Effector memory CD8-positive, alpha-beta T cell (primary cell): ENCODE measurements at regions not wholly inside any gene's neighbourhood (a gene's known extent, or its start where the extent isn't known, plus 50 kb on each side); places are given as distances from the start of the nearest gene placed in this dataset.

Experiments
- ATAC-seq: fragments of 150-1000 bp; cut with Tn5 transposase; replicated peaks from 2 replicates; pipeline ENCODE4 v1.10.0; 2021; ENCODE audit warnings: mild to moderate bottlenecking, moderate library complexity
- DNase-seq, 3 experiments: peaks; one replicate each; pipeline ENCODE4 v3.0.0; 2021
- H3K27ac Mint-ChIP-seq, 2 donors: one replicate each; pipeline ENCODE4 v1.8.0; 2022; ENCODE audit warnings: mild to moderate bottlenecking in 2 of 2, mixed read lengths in 2 of 2, moderate library complexity in 2 of 2
- H3K27me3 Mint-ChIP-seq, 2 donors: one replicate each; pipeline ENCODE4 v1.8.0; 2022; ENCODE audit warnings: mixed read lengths in 2 of 2
- H3K36me3 Mint-ChIP-seq: one replicate; pipeline ENCODE4 v1.8.0; 2022; ENCODE audit warnings: mild to moderate bottlenecking, moderate library complexity, mixed read lengths; ENCODE audit not compliant: insufficient read depth
- H3K4me1 Mint-ChIP-seq, 2 donors: one replicate each; pipeline ENCODE4 v1.8.0; 2022; ENCODE audit warnings: low read depth in 2 of 2, mixed read lengths in 2 of 2
- H3K4me3 Mint-ChIP-seq, 2 donors: one replicate each; pipeline ENCODE4 v1.8.0; 2022; ENCODE audit warnings: mild to moderate bottlenecking in 2 of 2, mixed read lengths in 2 of 2, moderate library complexity in 2 of 2
- H3K9me3 Mint-ChIP-seq, 2 donors: one replicate each; pipeline ENCODE4 v1.8.0; 2022; ENCODE audit warnings: mixed read lengths in 2 of 2

DNA sequence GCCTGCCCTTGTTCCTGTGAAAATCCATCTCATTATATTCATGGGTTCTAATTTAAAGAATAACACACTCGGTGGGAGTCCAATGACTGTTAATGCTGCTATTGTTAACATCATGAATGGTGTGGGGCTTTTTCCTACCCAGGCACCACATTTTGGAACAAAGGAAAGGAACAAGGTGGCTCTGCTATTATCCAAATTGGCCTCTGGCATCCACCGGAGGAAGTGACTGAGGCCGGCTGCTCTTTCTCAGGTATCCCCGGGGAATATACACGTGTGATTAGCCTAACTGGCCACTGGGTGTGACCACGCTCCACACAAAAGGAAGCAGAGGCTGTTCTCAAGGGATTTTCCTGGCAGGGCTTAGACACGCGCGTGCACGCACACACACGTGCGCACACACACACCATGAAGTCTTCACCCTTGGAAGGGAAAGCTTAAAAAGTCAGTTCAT lies 601.2 kb upstream of the ARID1B start:
- H3K4me1 Mint-ChIP-seq = no peaks in the 10 kb centered on the region
- H3K4me3 Mint-ChIP-seq = no peak overlapping the region
- H3K27me3 Mint-ChIP-seq = no peaks in the 10 kb centered on the region
- DNase-seq (no peak), ATAC-seq (no peak)
- H3K27ac Mint-ChIP-seq = no peak overlapping the region
- peaks cover 3% of the 10 kb centered on the region for H3K36me3 Mint-ChIP-seq
- H3K9me3 Mint-ChIP-seq = peaks cover 0 to 2% of the 10 kb centered on the region in 2 donors

DNA sequence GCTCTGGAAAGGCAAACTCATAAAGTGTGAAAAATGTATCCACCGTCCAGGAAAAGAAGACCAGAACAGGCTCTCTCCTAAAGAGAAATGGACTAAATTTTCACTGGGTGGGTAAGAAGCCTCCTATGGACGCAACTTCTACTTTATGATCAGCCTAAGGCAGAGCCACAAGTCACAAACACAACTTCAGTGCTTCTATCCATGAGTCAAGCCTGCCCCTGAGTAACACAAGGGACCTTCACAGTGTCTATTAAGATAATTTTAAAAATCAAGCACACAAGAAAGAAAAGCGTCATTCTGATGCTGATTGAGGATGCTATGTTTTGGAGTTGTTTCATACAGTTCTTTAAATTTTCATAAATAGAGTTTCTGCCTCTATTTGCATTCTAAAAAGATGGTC lies 601.7 kb upstream of the ARID1B start:
- H3K27ac Mint-ChIP-seq = no peak overlapping the region
- no peak for DNase-seq

DNA sequence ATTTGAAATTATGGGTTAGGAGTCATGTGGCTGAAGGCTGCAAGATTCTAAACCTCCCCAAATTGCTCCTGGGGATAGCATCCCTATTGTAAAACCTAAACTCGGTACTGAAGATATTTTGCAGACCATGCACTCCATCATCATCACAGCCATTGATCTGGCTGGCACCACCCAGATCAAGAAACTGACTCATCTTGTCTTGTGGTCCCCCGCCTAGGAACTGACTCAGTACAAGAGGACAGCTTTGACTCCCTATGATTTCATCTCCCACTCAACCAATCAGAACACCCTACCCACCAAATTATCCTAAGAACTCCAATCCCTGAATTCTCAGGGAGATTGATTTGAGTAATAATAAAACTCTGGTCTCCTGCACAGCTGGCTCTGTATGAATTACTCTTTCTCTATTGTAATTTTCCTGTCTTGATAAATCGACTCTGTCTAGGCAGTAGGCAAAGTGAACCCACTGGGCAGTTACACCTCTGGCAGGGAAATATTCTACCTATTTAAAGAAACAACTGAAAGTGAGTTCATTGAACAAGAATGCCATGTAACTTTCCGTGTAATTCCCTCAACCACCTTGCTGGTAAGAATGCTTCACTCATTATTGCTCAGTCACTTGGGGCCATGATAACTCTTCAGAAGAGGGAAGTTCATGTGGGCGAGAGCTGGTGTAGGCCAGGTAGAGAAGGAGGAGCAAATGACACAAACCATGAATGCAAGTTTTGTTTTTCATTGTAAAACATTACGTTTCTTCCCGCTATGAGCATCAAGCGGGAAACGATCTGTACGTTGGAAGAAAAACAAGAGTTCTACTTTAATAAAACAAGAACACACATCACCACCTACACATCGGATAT lies 602.9 kb upstream of the ARID1B start:
- H3K36me3 Mint-ChIP-seq = peaks cover 3% of the 10 kb centered on the region
- no peak for DNase-seq

More for the DNA sequence above, 601.7 kb upstream of the ARID1B start:
- no peak overlapping the region for H3K4me3 Mint-ChIP-seq
- H3K9me3 Mint-ChIP-seq = peaks cover 0 to 2% of the 10 kb centered on the region in 2 donors
- H3K4me1 Mint-ChIP-seq = no peaks in the 10 kb centered on the region
- no peaks in the 10 kb centered on the region for H3K27me3 Mint-ChIP-seq
- peaks cover 3% of the 10 kb centered on the region for H3K36me3 Mint-ChIP-seq
- no peak for ATAC-seq

DNA sequence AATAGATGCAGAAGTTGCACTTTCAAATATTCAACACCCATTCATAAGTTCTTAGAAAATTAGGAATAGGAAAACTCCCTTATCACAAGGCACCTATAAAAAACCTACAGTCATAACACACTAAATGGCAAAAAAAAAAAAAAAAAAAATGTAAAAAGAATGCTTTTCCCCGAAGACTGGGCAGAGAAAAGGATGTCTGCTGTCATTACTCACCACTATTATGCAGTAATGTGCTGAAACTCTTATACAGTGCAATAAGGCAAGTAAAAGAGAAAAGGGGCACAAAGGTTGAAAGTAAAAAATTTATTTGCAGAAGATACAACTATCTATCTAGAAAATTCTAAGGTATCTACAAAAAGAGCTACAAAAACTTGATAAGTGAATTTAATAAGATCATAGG lies 607.8 kb upstream of the ARID1B start:
- no peaks in the 10 kb centered on the region for H3K27me3 Mint-ChIP-seq
- peaks cover 0 to 2% of the 10 kb centered on the region in 2 donors for H3K9me3 Mint-ChIP-seq
- DNase-seq (no peak), ATAC-seq (no peak)
- no peak overlapping the region for H3K27ac Mint-ChIP-seq
- peaks cover 0 to 4% of the 10 kb centered on the region in 2 donors for H3K4me1 Mint-ChIP-seq
- H3K4me3 Mint-ChIP-seq = no peak overlapping the region
- no peaks in the 10 kb centered on the region for H3K36me3 Mint-ChIP-seq

More for the DNA sequence above, 602.9 kb upstream of the ARID1B start:
- Mint-ChIP-seq H3K4me1 (no peaks in the 10 kb centered on the region), H3K27ac (no peak overlapping the region), H3K4me3 (no peak overlapping the region), H3K9me3 (peaks cover 0 to 2% of the 10 kb centered on the region in 2 donors), H3K27me3 (no peaks in the 10 kb centered on the region)
- ATAC-seq = no peak

DNA sequence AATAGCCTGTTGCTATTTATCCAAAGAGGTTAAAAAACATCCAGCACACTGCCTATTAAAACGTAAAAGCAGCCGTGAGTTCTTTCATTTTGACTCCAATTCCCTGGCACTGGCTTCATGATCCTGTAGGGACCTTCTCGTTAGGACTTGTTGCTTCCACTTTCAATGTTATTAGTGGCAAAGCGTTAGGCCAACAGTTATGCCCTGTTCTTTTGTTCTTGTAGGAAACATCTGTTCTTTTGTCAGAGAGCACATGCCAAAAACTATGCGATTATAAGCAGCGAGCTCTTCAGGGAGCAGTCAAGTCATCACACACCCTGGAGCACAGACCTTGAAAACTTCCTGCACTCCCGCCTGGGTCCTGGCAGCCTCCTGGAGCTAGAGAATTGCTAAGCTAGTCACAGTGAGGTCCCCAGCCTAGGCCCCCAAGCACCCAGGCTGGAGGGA lies 609.5 kb upstream of the ARID1B start:
- peak overlapping the region in 1 of 2 donors; percentile 91 for H3K27ac Mint-ChIP-seq
- H3K4me3 Mint-ChIP-seq = peak overlapping the region in 1 of 2 donors; percentile 70
- no peak for ATAC-seq
- peaks cover 0 to 4% of the 10 kb centered on the region in 2 donors for H3K4me1 Mint-ChIP-seq
- no peaks in the 10 kb centered on the region for H3K27me3 Mint-ChIP-seq
- no peaks in the 10 kb centered on the region for H3K9me3 Mint-ChIP-seq
- H3K36me3 Mint-ChIP-seq = no peaks in the 10 kb centered on the region
- no peak for DNase-seq

DNA sequence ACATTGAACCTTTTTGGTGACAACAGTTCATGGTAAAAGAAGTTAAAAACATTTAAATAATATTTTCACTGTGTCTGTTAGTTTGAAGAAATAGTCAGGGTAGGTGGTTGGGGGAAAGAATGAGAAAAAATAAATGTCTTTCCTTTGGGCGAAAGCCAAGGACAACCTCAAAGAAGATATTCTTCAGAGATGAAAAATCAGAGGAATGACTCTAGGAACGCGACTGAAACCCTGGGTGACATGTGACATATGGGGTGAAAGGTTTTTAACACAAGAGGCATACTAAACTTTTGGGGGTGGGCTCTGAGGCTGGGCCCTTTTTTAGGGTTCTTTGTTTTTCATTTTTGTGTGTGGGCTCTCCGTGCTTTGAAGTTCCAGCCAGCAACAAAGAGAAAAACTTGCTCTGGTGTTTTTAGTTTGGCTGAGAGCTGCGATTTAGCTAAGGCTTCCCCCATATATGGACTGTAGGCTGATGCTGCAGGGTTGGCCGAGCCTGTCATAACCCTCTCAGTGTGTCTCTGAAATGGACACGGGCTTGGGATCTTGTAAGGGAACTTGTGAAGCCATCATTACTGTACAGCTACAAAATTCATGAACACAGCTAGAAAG lies 610.1 kb upstream of the ARID1B start:
- Mint-ChIP-seq H3K4me3 (peak overlapping the region in 1 of 2 donors; percentile 70), H3K36me3 (no peaks in the 10 kb centered on the region)

DNA sequence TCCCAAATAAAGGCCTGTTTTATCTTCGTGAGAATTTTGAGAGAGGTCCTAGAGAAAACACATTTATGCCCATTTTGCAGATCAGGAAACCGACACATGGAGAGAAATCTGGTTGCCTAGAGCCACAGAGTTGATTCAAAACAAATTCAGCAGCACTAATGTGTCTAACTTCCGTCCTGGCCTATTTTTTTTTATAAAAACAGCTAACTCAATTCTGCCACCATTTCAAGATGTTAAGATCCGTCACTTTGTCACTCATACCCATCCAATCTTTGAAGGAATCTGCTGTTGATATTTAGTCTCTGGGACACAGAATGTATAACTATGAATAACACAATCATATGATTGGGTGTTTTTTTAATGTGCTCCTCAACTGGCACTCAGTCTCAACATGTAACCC lies 611.1 kb upstream of the ARID1B start:
- Mint-ChIP-seq H3K27ac (no peak overlapping the region), H3K4me3 (no peak overlapping the region), H3K36me3 (no peaks in the 10 kb centered on the region), H3K9me3 (no peaks in the 10 kb centered on the region), H3K27me3 (peaks cover 0 to 6% of the 10 kb centered on the region in 2 donors), H3K4me1 (peaks cover 0 to 4% of the 10 kb centered on the region in 2 donors)
- no peak for DNase-seq
- peak; percentile 40 for ATAC-seq

More for the DNA sequence above, 610.1 kb upstream of the ARID1B start:
- Mint-ChIP-seq H3K27ac (peak overlapping the region in 1 of 2 donors; percentile 91), H3K9me3 (no peaks in the 10 kb centered on the region), H3K27me3 (no peaks in the 10 kb centered on the region), H3K4me1 (peaks cover 0 to 4% of the 10 kb centered on the region in 2 donors)
- DNase-seq (no peak), ATAC-seq (peak; percentile 52)

DNA sequence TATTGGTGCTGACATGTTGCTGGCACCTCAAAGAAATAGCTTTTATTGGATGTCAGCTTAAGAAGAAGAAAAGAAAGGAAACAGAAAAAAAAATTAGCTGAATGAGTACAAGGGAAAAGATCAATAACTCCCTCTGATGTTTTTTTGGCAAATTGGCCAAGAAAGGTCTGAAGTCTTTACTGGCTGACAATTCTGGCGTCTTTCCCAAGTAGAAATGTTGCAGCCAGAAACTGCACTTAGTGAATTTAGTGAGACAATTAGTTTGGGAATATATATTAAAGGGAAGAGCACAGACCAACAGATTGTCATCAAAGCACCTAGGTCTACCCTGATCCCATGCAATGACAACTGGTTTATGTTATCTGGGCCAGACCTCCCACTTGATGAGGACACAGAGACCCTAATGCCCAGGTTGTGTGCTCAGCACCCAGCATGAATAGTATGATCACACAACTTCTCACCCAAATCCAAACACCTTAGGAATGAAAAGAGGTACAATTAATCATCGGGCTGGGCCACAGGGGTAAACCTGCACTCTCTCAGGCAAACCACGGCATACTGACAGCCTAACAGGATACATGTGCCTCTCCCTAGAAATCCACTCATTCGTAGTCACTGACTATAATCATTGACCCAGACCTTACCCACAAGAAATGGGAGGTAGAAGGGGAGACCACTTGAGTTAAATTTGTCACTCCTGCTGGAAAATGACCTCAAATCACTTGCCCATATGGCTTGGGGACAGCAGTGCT lies 612.3 kb upstream of the ARID1B start:
- ATAC-seq = no peak
- no peak overlapping the region for H3K4me3 Mint-ChIP-seq
- peaks cover 0 to 4% of the 10 kb centered on the region in 2 donors for H3K4me1 Mint-ChIP-seq
- peaks cover 0 to 6% of the 10 kb centered on the region in 2 donors for H3K27me3 Mint-ChIP-seq
- H3K27ac Mint-ChIP-seq = no peak overlapping the region
- H3K36me3 Mint-ChIP-seq = no peaks in the 10 kb centered on the region
- H3K9me3 Mint-ChIP-seq = no peaks in the 10 kb centered on the region
- no peak for DNase-seq

DNA sequence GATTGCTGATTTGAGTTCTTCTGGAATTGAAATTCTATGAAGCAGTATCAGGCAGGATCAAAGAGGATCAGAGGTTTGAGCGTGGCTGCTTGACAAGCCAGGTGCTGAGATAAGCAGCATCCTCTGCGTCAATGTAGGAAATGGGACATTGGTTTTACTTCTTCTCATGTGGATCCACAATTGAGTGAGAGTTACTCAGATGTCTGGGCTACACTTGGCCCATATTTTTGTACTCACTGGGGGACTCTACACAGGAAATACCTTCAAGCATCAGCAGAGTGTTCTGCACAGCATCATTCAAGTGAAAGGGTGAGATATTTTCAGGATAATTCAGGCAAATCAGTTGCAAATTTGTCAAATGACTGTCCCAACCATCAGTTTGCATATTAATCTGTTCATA lies 613.9 kb upstream of the ARID1B start:
- Mint-ChIP-seq H3K4me3 (no peak overlapping the region), H3K9me3 (peaks cover 0 to 1% of the 10 kb centered on the region in 2 donors), H3K27me3 (peaks cover 0 to 6% of the 10 kb centered on the region in 2 donors), H3K36me3 (no peaks in the 10 kb centered on the region), H3K27ac (no peak overlapping the region), H3K4me1 (peaks cover 0 to 4% of the 10 kb centered on the region in 2 donors)
- ATAC-seq (peak; percentile 71), DNase-seq (no peak)

DNA sequence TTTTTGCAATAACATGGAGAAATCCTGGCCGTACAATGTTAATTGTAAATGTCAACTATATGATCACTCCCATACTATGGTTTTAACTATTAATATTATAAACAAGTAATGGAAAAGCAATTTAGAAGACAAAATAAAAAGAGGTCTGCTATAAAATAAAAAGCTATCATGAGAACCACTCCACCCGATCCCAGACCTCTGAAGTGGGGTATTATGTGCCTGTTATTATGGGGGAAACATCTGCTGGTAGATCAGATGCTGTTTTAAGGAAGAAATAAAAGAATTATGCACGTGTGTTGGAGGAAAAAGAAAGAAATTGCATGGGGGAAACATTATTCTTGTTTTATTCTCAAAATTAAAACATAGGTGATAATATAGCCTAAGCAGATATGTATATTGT lies 615.7 kb upstream of the ARID1B start:
- Mint-ChIP-seq H3K4me1 (no peaks in the 10 kb centered on the region), H3K4me3 (no peak overlapping the region), H3K9me3 (peaks cover 0 to 1% of the 10 kb centered on the region in 2 donors), H3K36me3 (no peaks in the 10 kb centered on the region), H3K27ac (no peak overlapping the region), H3K27me3 (peaks cover 0 to 6% of the 10 kb centered on the region in 2 donors)
- no peak for ATAC-seq
- no peak for DNase-seq

DNA sequence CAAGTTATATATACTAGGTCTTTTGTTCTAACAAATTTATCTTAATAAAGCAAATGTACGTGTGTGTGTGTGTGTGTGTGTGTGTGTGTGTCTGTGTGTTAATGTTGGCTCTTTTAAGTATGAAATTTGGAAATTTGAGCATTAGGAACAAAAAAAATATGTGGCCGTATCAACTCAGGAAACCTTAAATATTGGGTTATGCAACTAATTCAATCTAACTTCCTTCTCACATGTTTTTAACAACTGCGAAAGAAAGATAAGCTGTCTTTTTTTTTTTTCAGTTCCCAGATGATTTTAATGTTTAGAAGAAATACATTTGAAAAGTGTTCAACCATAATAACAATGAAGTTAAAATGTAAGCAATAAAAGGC lies 616.4 kb upstream of the ARID1B start:
- Mint-ChIP-seq H3K36me3 (no peaks in the 10 kb centered on the region), H3K27ac (no peak overlapping the region), H3K27me3 (peaks cover 0 to 6% of the 10 kb centered on the region in 2 donors), H3K9me3 (peaks cover 0 to 1% of the 10 kb centered on the region in 2 donors), H3K4me1 (no peaks in the 10 kb centered on the region), H3K4me3 (no peak overlapping the region)
- ATAC-seq (no peak), DNase-seq (no peak)

DNA sequence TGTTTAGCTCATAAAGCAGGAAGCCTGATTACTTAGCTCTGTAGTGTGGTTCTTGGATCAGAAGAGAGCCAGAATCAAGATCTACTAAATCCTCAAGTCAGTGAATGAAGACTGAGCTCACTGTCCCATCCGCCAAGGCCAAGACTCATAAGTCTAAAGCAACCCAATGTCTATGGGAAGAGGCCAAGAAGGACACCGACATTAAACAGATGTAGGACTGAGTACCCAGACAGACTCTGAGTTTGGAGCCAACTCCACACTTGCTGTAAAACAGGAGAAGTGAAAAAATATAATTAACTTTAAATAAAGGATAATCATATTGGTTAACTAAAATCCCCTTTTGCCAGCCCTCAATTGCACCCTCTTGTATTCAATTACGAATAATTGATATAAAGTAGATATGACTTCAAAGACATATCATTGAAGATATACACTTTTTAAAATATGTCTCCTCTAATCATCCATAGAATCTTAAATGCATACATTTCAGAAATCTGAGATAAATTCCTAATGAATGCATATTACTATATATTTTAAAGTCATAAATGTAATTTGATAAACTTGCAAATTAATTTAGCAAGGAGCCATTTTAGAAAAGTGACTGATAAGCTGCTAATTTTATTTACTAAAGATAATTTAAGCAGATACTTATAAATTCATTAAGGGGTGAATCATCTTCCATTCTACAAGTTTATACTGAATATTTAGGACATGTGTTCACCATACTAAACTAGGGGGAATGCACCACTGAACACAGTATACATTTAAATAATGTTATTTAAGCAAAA lies 617.0 kb upstream of the ARID1B start:
- no peak overlapping the region for H3K4me3 Mint-ChIP-seq
- peaks cover 0 to 1% of the 10 kb centered on the region in 2 donors for H3K9me3 Mint-ChIP-seq
- no peak overlapping the region for H3K27ac Mint-ChIP-seq
- H3K4me1 Mint-ChIP-seq = no peaks in the 10 kb centered on the region
- peaks cover 0 to 6% of the 10 kb centered on the region in 2 donors for H3K27me3 Mint-ChIP-seq
- DNase-seq (no peak), ATAC-seq (no peak)
- no peaks in the 10 kb centered on the region for H3K36me3 Mint-ChIP-seq

DNA sequence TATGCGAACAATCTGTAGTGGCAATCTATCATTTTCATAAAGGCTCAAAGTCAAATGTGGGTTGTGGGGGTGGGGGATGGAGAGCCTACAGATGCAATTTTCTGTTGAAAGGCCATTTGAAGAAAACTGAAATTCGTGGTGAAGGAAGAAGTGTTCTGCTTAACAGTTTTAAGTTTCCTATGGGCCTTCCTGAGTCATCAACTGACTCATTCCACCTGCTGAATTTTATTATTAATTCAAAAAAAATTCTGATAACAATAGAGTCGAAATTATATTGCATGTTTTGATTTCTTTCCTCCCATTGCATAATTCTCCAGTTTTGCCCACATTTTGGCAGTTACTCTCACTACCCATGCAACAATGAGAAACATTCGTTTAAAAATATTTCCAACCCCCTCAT lies 622.3 kb upstream of the ARID1B start:
- DNase-seq (no peak), ATAC-seq (no peak)
- Mint-ChIP-seq H3K4me3 (no peak overlapping the region), H3K4me1 (no peaks in the 10 kb centered on the region), H3K27ac (no peak overlapping the region), H3K9me3 (peaks cover 0 to 4% of the 10 kb centered on the region in 2 donors), H3K27me3 (no peaks in the 10 kb centered on the region), H3K36me3 (no peaks in the 10 kb centered on the region)
